Activated T-cell treated with anti-CD3 and anti-CD28 coated beads for 24 hours (primary cell): ENCODE measurements at regions not wholly inside any gene's neighbourhood (a gene's known extent, or its start where the extent isn't known, plus 50 kb on each side); places are given as distances from the start of the nearest gene placed in this dataset.

ENCODE experiments used
- DNase-seq: peaks from one replicate; pipeline ENCODE4 v3.0.0-alpha.2; 2020; ENCODE audit warnings: low read depth

DNA sequence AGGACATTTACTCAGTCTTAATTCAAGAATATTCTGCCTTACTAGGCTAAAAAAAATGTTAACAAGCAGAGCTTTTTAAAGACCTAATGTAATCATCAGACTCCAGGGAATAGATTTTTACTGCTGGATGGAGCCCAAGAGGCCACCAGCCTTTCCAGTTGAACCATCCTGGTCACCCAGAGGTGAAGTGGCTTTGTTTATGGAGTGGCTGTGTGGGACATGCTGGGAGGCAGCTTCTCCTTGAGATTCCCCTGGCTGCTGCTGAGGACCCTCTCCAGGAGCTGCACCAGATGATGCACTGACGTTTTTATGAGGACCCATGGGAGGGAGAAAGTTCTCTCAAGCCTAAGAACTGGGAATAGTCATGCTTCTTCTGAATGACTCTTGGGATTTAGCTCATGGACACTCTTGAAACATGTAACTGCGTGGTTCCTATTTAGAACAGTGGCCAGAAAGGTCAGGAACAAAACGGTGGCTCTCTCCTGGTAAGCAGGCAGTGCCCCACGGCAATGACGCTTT is 205.9 kb upstream of the MIR17HG start:
- DNase-seq = no peak

DNA sequence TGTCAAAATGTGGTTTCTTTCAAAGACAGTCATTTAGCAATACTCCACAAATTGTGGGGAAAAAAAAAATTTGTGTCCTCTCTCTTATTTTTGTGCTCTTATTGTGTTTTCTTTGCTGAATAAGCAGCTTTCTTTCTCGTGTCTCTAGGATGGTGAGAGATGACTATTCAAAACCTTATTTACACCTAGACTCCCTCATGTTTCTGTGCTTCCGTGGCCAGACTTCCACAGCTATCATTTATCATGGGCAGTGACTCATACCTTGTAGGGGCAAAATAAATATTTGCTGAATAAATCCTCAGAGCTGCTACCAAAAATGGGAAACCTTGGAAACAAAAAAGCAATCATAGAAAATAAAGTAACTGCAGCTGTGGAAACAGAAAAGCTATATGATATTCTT is 204.9 kb upstream of the MIR17HG start:
- no peak for DNase-seq

DNA sequence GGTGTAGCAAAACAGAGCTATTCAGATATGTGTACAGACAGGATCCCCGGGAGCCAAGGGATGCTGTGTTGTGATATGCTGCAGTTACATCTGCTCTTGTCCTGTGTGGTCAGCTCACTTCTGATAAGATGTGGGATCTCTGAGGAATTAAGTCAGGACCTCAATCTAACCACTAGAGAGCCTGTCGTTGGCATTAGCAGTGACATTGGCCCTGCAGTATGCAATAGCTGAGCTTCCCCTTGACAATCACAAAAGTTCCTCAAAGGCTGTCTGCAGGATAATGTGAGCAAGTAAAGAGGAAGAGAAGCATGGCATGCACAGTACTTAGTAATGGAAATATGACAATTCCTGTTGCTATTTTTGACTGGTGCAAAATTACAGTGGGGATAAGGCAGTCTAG is 203.4 kb upstream of the MIR17HG start:
- no peak for DNase-seq

DNA sequence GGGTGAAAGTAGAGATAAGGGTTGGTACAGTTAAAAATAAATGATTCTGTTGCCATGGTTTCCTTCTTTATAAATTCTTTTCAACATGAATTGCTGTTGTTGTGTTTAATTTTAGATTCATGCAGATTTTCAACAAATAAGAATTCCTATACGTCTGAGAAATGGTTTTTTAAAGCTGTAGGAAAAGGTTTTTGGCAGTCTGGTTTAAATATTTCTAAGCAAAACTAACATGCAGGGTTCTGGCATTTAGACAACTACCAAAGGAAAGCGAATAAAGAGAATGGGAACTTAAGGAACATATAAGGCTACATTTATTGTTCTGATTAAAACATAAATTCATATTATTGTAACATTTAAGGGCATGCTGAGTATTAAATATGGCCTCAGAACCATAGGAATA is 203.0 kb upstream of the MIR17HG start:
- no peak for DNase-seq

DNA sequence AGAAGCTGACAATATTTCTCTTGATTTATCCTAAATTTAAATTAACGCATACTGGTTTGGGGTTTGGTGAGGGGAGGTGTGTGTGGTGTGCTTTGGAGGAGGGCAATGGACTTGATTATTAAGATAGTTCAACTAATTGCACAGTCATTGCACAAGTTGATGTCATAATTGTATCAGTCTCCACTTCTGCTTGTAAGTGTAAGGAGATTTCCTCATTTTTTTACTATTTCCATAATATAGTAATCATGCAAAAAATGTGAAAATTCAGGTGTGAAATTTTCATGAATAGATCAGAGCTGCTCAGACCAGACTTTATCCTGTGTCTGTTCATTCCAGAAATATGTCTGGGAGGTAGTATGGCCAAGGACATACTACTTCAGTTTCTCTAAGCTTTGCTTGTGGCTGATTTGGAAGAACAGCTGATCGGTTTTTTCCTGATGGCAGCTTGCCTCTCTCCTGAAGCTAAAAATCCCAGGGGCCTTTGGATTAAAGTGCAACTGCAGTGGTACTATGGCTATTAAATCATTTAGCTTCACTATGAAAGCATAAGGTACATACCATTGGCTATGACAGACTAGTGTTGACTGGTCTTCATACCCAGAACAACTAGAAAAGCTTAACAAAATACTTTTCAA is 201.8 kb upstream of the MIR17HG start:
- no peak for DNase-seq

DNA sequence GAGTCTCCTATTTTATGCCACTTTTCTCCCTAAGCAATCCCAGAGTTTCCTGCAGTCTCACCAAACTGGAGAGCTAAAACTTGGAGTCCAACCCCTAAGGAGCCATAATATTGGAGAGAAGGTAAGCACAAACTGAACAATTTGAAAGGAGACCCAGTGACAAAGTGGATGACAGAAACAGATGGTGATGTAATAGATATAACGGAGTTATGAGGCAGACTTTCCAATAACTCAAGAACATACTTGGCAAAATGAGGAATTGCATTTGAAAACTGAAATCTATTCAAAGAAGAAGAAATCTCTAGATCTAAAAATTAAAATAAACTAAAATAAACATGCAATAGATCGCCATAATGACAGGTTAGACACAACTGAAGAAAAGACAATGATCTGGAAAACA is 200.9 kb upstream of the MIR17HG start:
- DNase-seq = no peak

DNA sequence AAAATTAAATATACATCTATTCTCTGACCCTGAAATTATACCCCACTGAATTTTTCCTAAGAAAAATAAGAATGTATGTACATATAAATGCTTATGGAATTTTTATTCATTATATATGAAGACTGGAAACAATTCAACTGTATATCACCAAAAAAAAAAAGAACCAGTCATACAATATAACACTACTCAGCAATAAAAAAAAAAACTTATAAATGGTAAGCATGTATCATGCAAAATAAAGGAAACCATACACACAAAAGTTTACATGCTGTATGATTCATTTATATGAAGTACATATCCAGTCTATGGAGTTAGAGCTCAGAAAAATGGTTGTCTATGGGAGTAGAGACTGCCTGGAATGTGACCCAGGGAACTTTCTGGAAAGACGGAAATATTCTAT is 199.4 kb upstream of the MIR17HG start:
- DNase-seq = no peak

DNA sequence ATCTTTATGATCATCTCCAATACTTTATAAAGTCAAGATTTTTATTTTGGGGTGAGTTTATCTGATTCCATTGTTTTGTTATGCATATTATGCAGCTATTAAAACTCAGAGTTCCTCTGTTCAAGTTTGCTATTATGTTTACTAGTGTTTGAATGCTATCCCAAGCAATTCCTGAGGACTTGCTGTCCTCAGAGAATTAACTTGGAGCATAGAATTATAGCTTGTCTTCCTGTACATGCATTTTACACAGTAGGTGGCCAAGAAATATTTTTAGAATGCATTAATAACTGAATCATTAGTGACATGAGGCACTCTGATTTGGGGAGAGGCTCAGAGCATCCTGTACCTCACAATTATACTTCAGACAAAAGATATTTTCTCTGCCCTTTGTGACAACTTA is 195.6 kb upstream of the MIR17HG start:
- DNase-seq = no peak

DNA sequence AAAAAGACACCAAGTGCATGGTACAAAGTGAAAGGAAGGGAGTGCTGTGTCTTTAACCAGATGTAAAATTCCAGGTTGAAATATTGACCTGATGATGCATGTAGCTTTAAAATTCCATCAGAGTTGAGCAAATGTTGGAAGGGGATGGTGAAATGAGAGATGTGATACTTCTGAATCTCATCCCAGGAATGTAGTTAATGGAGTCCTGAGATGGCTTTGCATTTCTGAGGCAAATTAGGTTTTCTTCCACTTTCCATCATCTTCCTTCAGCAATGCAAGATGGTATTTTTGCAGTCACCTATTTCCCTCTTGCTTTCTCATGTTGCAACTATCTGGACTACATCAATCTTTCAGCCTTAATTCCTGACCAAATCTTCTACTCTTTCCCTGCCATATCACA is 194.1 kb upstream of the MIR17HG start:
- DNase-seq = no peak

DNA sequence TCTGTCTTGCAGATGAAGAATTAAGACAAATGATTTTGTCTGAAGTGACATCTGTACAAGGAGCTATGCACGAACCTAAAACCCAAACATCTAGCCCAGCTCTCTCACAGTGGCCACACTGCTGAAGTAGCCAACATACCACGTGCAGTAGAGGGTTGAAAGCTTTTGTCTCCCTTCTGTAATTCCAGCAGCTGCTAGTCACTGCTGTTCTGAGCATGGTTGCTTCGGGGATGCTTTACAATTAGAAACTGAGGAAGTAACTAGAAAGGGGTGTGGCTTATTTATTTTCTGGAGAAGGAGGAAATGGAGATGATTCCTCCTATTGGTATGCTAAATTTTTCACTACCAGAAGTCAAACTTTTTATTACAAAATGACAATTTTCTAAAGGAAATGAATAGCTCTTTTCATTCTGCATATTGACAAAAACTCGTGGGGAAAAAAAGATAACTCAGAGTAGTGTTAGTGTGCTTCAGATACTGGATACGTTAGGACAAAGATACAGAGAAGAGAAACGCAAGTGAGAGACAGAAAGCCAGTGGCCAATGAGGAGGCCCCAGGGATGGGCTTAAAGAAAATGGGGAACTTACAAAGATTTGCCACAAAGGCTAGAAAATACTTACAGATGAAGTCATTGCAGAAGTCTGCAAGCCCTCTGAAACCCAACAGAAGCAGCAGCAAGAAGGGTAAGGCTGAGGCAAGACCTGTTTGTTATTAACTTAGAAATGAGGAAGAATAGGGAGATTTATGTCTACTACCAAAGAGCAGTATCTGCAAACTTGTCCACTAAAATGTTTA is 192.7 kb upstream of the MIR17HG start:
- no peak for DNase-seq

DNA sequence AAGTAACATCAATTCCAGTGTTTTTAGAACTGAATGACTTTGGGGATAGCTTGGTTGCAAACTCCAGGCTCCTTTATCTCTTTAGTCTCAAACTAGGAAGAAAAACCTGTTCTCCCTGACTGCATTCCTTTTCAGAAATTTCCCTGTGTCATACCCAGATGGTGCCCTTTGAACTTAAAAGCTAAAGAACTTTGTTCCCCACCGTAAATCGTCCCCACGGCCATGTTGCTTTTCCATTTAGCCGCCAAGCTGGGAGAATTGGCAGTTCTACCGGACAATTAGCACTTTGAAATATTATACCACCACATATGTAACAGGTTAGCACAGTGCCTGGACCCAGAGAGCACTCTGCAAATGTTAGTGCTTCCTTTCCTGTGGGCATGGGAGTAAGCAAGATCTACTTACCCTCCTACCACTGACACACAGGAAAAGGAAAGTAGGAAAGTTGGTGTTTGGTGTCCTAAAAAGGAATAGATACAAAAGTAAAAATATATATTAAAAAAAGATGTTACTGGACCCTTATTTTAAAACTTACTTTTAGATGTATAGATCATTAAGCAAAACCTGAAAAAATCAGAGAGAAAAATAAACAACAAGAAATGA is 191.9 kb upstream of the MIR17HG start:
- DNase-seq = no peak

DNA sequence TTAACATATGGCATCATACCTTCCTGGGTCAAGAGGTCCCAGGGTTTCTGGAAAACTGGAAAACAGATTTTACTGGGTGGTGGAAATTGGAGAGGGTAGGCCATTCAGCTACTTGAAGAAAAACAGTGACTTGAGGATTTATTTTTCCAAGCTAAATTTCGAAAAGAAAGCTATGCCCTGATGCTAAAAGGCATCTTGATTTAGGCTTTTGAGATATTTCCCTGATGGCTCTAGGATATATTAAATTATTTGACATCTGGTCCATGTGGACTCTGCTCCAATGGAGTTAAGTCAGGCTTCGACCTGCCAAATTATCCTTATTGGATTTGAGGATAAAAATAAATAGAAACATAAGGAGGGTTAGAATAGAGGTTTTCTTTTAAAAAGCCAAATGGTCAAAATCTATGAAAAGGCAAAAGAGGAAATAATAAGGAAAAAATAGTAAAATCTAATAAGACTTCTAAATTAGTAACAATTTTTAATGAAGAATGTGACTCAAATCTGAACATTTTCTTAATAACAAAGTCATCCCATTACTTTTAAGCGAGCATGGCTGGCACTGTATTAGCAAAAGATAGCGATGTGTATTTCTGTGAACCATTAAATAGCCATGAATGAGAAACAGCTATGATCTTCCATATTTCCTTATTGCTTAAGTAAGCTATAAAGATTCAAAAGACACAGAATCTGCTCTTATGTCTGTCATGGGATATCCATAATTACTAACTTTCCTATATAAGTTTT is 190.0 kb upstream of the MIR17HG start:
- no peak for DNase-seq

DNA sequence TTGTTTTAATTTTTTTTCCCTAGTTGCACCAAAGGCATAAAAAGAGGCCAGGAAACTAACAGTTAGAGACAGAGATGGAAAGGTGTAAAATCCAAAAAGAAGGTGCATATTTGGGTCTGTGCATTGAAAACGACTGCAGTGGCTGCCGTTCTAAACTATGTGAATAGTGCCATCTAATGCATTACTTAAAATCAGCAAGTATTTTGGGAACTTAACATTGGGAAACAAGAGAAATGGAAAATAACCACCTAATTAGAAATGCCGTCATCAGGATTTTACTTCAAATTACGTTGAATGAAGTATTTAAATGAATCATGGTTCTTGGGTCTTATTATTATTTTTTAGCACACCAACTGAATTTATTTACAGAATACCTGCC is 189.5 kb upstream of the MIR17HG start:
- no peak for DNase-seq

DNA sequence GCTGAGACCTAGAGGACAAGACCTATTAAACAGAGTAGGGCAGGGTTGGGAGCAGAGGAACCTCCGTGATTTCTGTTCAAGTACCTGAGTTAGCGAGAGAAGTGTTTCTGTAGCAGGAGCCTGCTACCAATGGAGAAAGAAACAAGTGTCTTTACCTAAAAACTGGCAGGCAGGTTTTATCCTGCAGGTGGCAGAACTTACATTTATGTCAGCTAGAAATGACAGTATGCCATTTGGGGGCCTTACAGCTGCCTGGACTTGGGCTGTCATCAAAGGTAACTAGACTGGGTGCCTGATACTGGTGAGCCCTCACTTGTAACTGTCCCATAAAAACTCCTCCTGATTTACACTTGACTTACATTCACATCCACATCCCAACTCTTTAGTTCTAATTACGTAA is 185.3 kb upstream of the MIR17HG start:
- no peak for DNase-seq

DNA sequence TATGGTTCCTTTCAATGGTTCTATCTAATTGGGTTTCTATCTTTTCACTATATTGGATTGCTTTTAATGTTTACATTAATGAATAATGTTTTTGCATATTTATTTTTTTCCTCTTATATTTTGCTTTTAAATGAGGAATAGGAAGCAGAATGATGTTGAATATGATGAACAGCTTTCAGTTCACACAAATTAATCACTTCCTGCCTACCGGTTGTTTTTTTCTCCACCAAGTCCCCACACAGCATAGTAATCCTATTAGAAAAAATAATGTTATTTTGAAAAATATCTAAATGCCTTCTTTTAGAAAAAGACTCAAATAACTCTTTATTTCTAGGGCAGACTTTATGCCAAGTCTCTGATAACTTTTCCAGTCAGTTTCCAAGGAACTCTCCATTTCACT is 184.9 kb upstream of the MIR17HG start:
- DNase-seq = no peak

DNA sequence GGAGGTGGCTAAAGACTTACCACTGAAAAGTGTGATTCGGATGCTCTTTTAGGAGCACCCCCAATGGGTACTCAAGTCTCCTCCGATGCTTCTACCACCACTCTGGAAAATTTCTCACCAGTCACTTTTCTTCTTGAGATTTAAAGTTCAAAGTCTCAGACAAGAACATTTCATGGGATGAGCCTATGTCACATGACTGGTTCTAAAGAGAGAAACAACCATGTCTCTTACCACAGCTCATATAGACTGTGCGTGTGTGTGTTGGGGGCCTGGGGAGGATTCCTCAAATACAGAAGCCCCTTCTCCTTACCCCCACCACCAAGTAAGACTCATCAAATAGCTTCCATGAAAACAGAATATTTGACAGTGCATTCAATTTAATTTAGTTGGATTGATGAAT is 181.7 kb upstream of the MIR17HG start:
- DNase-seq = no peak

DNA sequence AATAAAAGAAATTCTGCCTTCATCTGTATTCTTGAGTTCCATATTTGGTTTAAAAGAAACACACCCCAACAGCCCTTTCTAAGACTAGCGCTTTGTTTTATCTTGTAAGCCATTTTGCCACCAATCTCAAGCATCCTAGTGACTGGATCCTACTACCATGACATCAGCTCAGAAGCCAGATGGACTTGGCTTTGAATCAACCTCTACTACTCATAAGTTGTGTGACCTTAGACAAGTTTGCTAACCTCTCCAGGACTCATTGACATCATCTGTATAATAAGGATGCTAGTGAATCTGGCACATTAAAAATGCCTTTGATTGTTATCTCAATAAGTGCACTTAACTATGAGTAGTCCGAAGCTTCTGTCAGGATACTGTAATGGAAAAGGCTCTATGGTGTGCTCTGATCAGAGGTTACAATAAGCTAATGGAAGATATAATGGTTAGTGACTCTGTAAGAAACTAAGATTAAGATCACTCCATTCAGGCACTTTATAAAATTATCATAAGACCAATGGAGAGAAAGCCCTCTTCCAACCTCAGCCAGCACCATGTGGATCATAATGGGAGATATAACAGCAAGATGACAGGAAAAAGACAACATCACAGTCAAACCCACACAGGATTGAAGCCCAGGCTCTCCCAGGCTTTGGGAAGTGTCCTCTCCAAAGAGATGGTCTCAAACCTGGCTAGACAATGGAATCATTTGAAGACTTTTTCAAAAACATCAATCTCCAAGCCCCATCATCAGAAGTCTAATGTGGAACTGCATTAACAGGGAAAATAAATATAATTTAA is 180.6 kb upstream of the MIR17HG start:
- DNase-seq = no peak

DNA sequence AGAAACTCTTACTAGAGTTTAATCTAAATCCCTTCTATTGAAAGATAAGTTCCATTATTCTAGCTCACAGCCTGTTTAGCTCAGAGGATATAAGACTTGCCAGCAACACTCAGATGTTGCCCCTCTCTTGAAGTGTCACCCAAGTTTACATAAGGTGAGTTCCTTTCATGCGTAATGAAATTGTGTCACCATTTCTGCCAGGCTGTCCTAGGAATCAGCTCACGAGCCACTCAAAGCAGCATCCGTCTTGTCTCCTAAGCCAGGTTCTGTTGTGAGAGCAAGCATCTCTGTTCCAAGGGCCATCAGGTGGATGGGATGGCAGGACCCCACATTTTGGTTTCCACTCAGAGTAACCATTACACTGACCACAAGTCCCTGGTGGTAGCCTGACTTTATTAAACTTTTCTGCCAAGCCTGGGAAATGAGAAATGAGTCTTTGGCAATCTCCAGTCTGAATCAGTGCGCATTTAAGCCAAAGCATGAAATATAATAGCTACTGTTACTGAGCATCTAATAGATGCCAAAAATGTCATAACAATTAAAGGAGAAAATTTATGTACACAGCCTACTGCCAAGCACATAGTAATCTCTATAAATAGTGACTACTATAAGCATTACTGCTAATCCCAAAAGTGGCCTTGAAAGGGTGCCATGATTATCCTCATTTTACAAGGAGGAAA is 179.6 kb upstream of the MIR17HG start:
- DNase-seq = no peak

DNA sequence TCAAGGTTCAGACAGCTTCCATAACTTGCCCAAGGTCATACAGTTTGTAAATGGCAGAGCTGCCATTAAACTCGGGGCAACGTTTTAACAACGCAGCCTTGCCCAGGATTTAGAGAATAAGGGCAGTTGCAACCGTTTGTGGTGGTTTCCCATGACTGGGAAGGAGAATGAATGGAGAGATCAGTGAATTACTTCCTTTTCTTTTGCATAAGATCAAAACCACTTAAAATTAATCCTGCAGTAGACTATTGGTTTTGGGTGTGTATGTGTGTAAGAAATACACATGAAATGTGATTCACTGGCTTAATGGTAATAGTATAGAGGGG is 179.1 kb upstream of the MIR17HG start:
- no peak for DNase-seq

DNA sequence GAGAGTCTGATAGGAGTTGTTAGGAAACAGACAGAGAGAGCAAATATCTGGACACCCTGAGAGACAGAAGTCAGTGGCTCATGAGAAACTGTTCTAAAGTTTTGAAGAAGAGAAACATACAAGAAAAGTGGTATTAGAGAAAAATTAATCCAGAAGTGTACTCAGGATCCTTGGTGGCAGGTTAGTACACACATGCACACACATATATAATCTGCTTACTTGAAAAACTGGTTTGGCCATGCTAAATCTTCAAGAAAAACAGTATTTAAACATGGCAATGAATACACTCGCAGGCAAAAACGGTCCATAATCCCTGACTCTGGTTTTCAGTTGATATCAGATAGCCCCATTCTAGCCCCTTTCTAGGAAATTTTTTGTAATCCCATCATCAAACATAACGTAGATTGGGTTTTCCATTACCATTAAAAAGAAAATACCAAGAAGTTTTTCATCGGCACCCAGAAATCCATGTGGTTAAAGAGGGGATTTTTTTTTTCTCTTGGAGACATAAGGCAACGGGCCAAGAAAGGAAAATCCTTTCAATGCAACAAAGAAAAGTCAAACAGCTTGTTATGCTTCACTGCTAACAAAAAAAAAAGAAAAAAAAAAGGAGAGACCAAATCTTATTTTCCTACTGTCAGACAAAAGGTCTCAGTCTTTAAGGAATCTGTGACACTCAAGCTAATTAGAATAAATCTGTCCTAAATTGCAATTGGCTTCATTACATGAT is 178.0 kb upstream of the MIR17HG start:
- no peak for DNase-seq

DNA sequence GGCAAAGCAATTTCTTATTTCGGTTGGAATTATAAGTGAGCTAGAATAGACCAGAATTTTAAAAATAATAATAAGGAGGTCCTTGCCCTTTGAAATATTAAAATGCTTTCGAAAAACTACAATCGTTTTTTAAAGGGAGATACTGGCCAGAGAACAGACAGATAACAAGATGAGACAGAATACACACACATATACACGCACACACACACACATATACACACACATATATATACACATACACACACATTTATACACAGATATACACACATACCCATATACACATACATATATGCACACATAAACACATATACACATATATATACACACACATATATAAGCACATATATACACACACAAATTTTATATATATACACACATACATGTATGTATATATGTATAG is 175.3 kb upstream of the MIR17HG start:
- no peak for DNase-seq
